ENCODE measurements at regions not wholly inside any gene's neighbourhood (a gene's known extent, or its start where the extent isn't known, plus 50 kb on each side); places are given as distances from the start of the nearest gene placed in this dataset.
A peak's percentile ranks its signal among the peaks of the same experiment; 100 is the strongest.

DNA sequence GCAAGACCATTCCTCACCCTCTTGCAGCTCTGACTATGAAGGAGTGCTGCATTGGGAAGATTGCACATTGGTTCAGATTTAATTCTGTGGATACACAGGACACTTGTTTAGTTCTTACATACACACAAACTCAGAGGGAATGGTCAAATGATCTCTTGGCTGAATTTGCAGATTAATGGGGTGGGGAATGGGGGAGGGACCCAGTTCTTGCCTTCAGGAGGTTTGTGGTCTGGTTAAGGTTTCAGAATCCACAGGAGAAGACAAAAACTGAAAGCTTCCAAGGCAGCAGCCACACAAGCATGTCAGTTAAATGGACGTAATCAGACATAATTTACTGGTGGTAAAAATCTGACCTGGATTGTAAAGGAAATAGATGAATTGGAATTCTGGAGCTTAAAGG is 257.1 kb upstream of the ROPN1 start:
- no peak for DNase-seq

- DNase-seq: no peak
Measured at GRCh38 chr3:124250053-124250452, 258.1 kb upstream of the ROPN1 start.

GRCh38 chr3:124256156-124256555 is 264.2 kb upstream of the ROPN1 start:
- DNase-seq: no peak

GRCh38 chr3:124256599-124256998 is 264.7 kb upstream of the ROPN1 start:
- DNase-seq: no peak

GRCh38 chr3:124257336-124257864 is 265.5 kb upstream of the ROPN1 start:
- DNase-seq: no peak

DNA sequence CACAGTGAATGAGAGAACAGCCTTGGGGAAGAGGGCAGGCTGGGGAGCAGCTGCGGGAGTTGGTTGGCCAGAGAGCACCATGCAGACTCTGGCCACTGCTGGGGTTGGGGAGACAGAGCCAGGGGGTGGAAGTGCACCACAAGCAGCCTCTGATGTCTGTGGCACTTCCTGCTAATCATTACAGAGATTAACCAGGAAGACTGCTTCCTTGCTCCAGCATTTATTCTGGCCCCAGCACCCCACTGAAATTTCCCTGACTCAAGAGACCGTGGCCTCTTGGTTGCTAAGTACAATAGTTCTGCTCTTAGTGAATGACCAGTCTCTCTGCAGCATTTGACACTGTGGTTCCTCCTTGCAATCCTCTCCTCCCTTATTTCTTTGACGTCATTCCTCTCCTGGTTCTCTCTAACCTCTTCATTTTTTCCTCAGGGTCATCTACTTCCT is 266.2 kb upstream of the ROPN1 start:
- no peak for DNase-seq

- DNase-seq: no peak
Measured at GRCh38 chr3:124260206-124260915, 268.4 kb upstream of the ROPN1 start.

DNA sequence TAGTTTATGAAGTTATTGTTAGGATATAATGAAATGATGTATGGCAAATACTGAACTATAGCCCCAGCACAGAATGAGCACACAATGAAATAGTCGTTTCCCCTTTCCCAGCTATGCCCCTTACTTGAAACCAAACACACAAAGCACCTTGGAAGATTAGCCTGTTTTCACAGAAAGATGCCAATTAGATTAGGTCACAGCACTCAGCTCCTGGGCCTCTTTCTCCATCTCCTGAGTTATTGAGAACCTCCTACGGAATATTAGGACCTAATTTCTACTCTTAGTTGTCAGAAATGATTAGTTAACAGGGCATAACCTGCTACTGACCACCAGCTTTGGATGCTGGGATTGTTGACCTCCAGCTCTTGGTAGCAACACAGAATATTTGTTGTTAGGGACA is 269.4 kb upstream of the ROPN1 start:
- no peak for DNase-seq

GRCh38 chr3:124263168-124263567 is 271.2 kb upstream of the ROPN1 start:
- peak; percentile 16 for DNase-seq

- no peak for DNase-seq
Measured at GRCh38 chr3:124264346-124264745, 272.4 kb upstream of the ROPN1 start.

- no peak for DNase-seq
Measured at GRCh38 chr3:124266487-124266886, 274.6 kb upstream of the ROPN1 start.

- no peak for DNase-seq
Measured at GRCh38 chr3:124267406-124267805, 275.5 kb upstream of the ROPN1 start.

GRCh38 chr3:124268355-124268754 is 276.4 kb upstream of the ROPN1 start:
- DNase-seq: no peak

DNA sequence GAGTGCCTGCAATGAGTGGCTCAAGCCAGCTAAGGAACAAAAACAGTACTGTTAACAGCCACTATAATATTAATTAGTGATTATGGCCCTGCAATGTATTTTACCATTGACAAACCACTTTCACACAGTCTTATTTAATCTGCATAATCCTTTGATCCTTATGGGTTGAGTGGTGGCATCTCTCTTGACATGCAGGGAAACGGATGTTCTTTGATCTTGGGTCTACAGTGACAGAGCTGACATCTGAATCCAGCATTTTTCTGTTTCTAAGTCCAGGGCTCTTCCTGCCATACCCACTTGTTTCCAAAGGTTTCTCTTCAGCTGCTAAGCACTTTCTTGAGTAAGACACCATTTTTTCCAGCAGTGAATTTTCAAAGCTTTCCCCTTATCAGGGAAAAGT is 277.7 kb upstream of the ROPN1 start:
- no peak for DNase-seq

GRCh38 chr3:124272605-124273151 is 280.8 kb upstream of the ROPN1 start:
- DNase-seq: no peak

- DNase-seq: no peak
Measured at GRCh38 chr3:124273651-124274050, 281.7 kb upstream of the ROPN1 start.

DNA sequence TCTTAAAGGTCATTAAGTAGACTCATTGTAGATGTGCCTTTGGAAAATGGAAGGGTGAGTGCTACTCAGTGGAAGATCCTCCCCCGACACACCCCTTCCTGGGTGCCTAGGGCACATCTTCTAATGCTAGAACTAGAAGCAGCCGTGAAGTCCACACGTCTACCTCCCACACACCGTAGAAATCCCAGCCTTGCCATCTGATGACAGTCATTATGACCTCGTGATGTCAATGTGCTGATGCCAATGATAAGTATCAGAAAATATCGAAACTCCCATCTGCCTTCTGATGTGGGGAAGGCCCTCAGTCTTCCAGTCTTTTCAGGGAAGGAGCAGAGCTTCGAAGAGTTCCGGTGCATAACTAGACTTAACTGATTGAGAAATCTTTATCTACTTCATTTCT is 282.1 kb upstream of the ROPN1 start:
- DNase-seq: no peak

DNA sequence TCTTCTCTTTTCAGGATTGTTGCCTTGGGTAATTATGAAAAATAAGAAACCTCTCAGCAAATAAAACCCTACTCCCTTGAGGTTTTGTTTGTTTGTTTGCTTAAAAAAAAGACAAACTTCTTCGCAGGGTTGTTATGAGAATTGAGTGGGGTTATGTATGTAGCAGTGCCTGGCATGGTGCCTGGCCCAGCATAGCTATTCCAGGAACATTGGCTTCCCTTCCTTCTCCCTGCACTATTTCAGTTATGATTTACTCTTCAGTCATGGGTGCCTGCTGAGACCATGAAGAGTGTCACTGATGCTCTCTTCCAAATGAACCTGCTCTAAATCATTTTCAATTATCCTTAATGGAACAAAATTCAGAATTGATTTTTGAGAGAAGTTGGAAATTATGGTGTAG is 283.5 kb upstream of the ROPN1 start:
- no peak for DNase-seq

DNA sequence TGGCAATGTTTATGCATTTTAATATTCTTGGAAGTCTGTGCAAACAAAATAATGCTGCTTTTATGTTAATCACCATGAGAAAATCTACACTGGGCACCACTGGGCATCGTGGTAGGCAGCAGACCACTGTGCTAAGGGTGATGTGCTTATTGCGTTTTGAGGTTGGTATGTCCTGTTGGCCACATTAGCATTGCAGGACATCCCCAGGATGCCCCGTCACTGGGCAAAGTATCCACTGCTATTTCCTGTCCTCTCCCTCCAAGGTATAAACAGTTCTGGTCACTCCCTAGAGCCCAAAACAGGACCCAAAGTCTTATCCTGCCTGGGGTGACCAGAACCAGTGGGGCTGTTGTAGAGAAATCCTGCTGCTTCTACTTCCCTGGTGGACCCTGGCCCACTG is 284.2 kb upstream of the ROPN1 start:
- DNase-seq: no peak

GRCh38 chr3:124276539-124277143 is 284.7 kb upstream of the ROPN1 start:
- no peak for DNase-seq

- no peak for DNase-seq
Measured at GRCh38 chr3:124277144-124277890, 285.4 kb upstream of the ROPN1 start.

DNA sequence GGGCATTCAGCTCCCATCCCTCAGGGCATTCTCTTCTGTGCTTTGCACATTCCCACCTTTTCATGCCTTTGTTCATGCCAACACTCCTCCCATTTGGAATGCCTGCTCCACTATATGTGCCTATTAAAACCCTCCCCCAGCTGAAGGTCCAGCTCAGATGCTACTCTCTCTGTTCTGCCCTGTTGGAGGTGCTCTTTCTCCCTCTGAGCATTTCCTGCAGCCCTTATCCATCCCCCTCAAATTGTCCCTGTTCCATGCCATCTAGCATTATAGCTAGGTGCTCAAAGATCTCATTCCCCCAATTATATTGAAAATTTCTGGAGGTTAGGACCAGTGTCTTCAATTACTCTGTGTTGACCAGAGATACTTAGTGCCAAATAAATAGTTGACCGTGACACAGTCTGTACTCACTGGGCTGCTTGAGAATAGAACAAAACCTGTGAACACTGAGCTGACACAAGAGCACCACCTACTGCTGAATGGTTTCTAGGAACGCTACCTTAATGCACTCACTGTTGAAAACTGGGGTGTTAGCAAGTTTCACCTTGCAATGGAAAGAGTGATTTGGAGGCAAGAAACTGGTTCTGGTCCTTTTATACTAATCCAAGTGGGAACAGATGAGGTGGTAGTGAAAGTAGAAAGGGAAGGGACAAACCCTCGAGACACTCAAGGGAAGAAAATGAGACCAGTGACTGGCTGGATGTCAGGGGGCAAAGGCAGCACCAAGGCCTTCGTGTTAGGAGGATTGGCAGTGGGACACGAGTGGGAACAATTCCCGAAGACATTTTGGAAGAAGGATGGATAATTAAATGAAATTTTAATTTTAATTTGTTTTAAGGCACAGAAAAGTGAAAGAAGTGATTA is 289.8 kb upstream of the ROPN1 start:
- no peak for DNase-seq

Measured in activated CD4-positive, alpha-beta T cell treated with anti-CD3 and anti-CD28 coated beads, Interleukin-2, amount 50 U/mL, for 16 hours (primary cell).